Erythroblast (primary cell): ENCODE measurements at regions not wholly inside any gene's neighbourhood (a gene's known extent, or its start where the extent isn't known, plus 50 kb on each side); places are given as distances from the start of the nearest gene placed in this dataset.

Source experiments
- GATA1 ChIP-seq: IDR thresholded peaks from 2 replicates; pipeline ENCODE4 v1.6.1; 2011; ENCODE audit warnings: low read depth, mild to moderate bottlenecking, control low read depth, low read length, moderate library complexity
- POLR2A ChIP-seq: IDR thresholded peaks from 2 replicates; pipeline ENCODE4 v1.6.1; 2011; ENCODE audit warnings: mild to moderate bottlenecking, low read length

GRCh38 chrX:68978655-68979054, 149.8 kb downstream of the EFNB1 start:
- no peak for TF ChIP-seq POLR2A
- TF ChIP-seq GATA1: no peak
